ENCODE measurements at regions not wholly inside any gene's neighbourhood (a gene's known extent, or its start where the extent isn't known, plus 50 kb on each side); places are given as distances from the start of the nearest gene placed in this dataset.
"Not testable (repeated sequence)": the region's sequence is repeated elsewhere in the genome, so short reads cannot be mapped to it uniquely, and the experiment has no call there.

DNA sequence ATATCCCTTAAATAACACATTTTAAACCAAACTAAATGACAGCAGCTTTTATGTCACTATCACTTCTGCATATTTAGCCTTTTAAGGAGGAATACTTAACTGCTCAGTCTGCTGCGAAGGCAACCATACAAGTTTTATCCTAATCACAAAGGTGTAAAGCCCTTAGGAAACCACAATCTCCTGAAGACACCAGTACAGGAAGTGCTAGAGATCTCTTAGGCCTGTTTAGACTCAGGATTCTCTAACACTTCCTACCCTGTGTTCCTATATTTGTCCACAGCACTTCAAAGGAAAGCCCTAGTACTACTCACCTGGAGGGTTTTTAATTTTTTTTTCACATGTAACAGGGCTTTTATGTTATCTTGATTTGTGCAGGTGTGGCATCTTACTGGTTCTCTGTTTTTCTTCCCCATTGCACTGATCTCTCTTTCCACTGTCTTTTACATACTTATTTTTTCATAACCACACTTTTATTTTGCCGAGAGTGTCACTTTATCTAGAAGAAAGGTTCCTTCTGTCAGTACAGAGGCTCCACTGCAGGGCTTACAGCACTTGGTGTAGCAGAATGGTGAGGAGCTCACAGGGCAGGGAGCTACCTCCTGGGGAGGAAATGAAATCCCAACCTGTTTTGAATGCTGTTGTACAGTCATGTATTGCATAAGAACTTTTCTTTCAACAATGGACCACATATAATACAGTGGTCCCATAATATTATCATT, 1060.6 kb upstream of the ACO1 start:
- DNase-seq (ENCODE audit: low read depth in 2 of 3, low spot score in 1 of 3): no peak

DNA sequence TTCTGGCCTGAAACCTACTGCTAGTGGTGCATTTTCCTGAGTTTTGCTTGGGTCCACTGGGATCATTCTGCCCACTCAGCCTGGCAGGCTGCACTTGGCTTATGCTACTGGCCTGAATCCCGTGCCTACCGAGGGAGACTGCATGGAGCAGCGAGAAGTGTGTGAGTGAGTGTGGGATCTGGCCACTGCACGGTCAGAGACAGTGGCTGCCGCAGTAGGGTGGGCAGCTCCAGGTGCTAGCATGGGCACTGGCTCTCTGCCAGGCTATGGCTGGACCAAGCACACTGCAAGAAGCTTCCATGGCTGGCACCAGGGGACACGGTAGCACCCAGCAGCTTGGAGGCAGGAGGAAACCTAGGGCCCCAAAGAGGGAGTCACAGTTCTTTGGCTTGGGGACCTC, 1058.7 kb upstream of the ACO1 start:
- DNase-seq (ENCODE audit: low read depth in 2 of 3, low spot score in 1 of 3): no peak

DNA sequence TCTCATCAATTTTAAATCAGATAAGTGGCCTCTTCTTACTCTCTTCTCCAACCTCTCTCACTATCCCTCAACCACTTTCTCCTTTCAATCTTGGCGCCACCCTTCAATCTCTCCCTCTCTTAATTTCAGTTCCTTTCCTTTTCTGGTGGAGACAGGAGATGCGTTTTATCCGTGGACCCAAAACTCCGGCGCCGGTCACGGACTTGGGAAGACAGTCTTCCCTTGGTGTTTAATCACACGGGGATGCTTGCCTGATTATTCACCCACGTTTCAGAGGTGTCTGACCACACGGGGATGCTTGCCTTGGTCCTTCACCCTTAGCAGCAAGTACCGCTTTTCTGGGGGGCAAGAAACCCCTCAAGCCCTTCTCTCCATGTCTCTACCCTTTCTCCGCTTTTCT, 1057.6 kb upstream of the ACO1 start:
- DNase-seq (ENCODE audit: low read depth in 2 of 3, low spot score in 1 of 3): not testable (repeated sequence)

DNA sequence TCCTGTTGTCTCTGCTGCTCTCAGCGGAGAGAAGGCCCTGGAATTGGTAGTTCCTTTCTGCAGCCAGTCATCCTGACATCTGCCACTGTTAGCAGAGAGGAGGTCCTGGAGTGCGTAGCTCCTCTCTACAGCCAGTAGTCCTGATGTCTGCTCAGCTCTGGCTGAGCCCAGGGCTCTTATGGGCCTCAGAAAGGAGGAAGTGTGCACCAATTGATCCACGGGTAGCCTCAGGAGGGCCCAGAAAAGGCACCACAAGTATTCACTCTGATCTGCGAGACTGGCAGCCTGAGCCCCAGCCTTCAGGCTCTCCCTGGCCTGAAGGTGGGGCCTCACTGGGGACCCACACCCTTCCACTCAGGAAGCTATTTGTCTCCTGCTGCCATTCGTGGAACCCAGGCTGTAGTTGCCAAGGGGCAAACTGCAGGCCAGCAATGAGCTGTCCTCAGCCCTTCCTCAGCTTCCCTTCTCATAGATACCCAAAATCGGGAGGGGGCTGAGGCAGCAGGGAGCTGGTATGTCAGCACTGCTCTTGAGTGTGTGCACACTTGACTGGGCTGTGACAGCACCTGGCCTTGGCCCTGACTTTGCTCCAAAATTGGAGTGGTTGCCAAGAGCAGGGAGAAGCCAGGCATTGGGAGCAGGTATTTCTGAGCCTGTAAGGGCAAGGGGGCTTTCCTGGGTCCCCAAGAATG, 1049.5 kb upstream of the ACO1 start:
- DNase-seq (ENCODE audit: low read depth in 2 of 3, low spot score in 1 of 3): no peak

DNA sequence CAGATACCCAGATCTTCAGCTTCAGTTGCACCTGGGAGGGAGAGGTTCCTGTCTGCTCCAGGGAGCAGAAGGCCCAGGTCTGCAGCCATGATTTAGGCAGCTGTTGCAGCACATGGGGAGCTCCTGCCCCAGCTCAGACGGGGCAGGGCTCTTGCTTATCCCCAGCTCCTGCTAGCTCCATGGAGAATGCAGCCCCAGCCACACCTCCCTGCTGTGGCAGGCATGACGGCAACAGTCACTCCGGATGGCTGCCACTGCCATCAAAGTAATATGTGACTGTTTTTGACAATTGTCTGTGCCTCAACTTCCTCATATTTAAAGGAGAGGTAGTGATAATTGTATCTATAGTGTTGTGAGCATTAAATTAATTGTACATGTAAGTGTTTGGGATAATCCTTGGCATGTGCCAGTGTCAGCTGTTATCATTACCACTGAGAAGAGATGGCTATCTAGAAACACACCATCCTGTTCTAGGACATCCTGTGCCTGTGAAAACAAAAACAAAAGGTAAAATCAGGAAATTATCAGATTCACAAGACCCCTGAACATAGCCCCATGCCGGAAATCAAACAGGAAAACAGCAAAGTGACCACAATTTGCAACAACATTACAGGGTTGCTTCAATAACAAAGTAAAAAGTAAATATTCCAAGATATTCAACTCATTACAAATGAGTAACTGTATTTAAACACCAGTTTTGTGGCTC, 1048.8 kb upstream of the ACO1 start:
- DNase-seq (ENCODE audit: low read depth in 2 of 3, low spot score in 1 of 3): no peak

DNA sequence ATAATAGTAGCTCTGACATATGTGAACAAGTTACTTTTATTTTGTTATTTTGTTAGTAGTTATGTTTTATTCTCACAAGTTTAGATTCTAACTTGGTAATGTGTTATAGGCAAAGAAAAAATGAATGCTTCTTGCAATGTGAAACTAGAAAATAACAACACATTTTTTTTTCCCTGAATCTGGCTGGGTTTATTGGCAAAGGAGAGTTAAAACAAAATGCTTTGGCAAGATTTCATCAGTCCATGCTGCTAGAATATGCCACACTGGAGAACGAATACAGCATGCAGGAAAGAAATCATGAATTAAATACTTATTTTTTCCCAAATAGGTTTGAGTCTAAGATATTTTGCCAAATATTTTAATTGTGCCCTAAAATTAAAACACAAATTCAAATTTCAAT, 1048.1 kb upstream of the ACO1 start:
- DNase-seq (ENCODE audit: low read depth in 2 of 3, low spot score in 1 of 3): no peak

DNA sequence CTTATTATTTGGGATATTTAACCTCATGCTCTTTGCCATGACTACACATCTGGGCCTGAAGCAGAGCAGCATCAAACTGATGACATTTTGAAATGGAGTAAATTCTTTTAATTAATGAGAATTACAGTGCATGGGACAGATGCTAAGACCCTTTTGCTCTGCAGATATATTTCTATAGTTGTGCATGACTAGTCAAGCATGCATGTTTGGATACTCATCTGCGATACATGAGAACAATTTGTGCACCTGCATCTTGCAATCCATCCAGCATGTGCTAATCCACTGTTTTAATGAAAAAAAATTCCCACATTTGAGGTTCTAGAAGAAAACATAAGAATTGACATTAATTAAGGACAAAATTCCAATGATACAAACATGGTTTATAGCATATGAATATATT, 1047.6 kb upstream of the ACO1 start:
- DNase-seq (ENCODE audit: low read depth in 2 of 3, low spot score in 1 of 3): no peak

DNA sequence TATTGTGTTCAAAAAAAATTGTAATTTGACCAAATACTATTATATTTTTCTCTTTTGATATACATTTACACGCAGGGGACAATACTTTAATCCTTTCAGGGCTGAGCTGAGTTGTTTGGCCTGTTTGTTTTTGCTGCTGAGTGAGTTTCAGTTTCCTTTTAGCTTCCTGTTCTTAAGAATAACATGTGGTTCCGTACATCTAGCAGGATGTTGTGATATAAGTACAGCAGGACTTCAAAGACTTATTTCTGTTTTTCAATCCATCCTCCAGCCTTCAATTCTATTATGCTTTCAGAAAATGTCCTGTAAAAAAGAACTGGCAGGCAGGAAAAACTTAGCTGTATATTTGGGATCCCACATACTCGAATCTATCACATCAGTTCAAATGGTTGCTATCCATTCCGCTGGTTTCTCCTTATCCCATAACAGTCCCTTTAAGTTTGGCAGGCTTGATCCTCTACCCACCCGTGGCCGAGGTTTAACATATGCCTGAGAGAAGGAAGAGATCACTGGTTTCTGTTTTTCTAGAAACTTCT, 1037.3 kb upstream of the ACO1 start:
- no peak for DNase-seq (ENCODE audit: low read depth in 2 of 3, low spot score in 1 of 3)

DNA sequence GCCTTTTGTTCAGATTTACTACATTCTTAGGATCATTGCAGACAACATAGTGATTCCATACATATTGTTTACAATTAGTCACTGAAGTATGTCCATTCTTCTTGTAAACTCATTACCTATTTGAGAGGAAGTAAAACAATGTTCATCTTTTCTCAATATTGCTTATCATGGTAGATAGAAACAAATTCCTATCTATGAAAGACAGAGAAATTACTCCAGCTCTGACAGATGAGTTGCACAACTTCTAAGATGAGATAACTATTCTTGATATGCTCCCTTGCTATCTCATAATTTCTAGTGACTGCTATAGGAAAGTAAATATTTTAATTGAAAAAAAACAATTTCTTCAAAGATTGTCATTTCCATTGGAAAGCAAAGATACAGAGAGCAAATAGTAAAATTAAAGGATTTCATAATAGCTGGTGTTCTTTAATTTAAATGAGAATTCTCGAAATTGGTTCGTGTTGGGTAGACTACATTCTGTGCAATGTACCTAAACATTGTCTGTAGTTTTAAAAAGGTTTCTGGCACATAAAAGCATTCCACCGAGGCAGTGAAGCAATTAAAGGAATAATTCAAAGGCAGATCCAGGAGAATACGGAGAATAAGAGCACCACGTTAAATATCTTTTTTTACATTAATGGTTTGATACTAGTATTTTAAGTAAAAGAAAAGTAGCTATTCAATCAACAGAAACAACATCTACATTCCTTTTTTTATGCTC, 1029.1 kb upstream of the ACO1 start:
- no peak for DNase-seq (ENCODE audit: low read depth in 2 of 3, low spot score in 1 of 3)

DNA sequence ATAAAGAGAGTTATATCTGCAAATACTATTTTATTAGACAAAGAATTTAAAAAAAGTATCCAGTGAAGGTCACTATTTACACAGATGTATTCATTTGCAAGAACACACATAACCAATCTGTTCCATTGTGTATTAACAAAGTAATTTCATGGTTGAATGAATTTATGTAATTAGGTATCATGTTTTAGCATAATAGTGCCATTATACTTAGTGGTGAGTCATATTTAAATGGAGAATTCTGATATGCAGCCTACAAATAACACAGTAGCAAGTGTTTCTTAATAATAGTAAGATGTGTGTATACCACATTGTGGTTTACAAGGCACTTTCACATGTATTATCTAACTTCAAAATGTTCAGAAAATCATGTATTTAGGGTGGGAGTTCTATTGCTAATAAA, 1028.5 kb upstream of the ACO1 start:
- DNase-seq (ENCODE audit: low read depth in 2 of 3, low spot score in 1 of 3): no peak

DNA sequence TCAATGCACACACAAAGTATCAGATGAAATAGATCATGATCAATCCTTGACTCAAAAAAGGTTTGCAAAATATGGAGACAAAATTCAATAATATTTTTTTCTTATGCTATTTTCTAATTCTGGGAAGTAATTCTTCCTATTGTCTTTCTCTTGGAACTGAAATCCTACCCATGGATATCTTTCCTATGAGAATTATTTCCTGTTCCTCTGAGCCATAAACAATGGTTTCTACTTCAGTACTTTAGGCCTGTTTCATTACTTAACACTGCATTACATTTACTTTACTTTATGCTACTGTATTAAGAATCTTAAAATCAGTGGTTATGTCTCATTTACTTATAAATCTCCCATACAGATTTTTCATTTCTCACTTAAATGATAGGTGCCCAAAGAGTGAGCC, 1025.4 kb upstream of the ACO1 start:
- no peak for DNase-seq (ENCODE audit: low read depth in 2 of 3, low spot score in 1 of 3)

DNA sequence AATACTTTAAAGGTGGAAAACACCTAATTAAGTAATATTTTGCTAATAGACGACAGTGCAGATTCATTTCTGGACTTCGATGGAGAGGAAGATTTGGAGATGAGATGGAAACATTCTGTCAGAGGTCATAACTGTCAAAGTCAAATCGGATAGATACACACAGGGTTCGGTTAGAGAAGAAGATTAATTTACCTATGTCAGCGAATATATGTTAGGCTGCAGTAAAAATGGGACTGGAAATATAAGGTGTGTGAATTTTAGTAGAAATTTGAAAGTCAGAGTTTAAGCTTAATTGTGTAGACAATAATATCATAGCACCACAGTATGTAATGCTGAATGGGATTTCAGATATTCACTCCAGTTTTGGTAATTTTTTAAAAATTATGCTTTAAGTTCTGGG, 1020.3 kb upstream of the ACO1 start:
- DNase-seq (ENCODE audit: low read depth in 2 of 3, low spot score in 1 of 3): no peak

DNA sequence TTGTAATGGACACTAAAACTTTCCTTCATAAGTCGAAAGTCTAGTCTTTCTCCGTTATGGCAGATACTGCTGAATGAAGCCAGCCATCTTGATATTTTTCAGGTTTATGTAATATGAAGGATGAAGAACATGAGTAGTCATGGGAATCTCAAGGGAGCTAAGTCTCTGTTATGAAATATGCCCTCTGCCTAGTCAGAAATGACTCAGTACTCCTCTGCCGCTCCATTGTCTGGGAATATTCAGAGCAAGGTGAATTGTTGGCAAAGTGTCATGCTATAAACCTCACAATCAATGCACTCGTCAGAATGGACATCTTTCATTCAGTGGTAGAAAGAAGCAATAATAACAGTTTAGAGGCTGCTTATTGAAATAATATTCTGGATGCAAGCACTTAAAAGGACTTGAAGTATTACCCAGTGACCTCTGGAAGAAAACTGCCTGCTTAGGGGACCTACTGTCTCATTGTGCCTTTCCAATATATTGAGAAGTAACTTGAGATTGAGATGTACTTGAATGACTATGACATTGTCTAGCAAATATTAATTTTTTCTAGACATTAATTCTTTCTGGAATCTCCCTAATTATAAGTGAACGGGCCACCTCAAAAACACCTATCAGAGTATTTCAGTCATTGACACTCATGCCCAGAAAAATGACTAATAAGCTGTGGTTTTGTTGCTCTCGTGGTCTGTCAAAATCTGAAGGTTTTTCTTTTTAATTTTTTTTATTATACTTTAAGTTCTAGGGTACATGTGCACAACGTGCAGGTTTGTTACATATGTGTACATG, 1011.5 kb upstream of the ACO1 start:
- DNase-seq (ENCODE audit: low read depth in 2 of 3, low spot score in 1 of 3): no peak

DNA sequence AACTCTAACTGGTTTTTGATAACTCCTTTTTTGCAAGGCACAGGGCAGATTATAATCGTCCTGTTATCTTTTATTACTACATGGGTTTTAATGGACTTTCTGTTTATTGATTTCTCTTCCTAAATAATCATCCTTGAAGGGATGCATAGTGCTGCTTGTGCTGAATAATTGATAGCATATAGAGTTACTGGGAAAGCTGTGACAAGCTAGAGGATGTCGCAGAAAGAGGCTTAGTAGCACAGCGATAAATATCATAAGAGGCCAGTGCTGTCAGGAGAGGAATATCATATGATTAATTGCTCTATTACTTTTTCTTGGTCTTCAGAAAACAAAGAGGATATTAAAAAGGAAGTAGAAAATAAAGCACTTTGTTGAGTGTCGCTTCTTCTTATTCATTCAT, 1007.1 kb upstream of the ACO1 start:
- DNase-seq (ENCODE audit: low read depth in 2 of 3, low spot score in 1 of 3): no peak

DNA sequence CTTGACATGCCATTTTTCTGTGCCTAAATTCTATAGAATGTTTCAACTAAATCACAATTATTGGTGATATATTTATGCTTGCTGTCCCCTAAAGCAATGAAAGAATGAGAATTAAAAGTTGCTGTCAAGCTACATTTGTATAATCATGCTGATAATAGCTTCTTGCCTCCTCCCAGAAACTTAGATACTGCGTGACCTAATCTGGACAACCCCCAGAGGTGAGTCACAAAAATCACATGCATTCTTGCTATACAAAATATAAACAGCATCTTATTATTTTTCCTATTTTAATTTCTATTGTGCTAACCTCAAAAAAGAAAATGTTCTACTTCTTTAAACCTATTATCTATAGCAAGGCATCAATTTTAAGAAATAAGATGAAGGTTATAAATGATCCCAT, 995.8 kb upstream of the ACO1 start:
- no peak for DNase-seq (ENCODE audit: low read depth in 2 of 3, low spot score in 1 of 3)

DNA sequence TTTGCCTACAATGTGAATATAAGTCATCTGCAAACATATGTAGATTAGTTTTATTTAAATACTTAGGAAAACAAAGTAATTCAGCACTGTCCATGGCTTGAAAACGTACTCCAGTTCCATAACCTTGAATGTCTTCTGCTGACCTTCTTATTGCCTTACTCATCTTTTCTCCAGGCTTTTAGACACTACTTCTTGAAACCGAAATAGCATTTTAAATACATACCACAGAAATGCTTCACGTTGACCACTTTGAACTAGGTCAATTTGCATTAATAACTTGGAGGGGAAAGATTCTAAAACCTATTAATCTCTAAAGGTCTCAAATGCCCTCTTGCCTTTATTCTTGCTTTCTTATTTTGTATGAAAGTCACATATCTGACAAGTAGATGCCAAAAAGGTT, 995.4 kb upstream of the ACO1 start:
- DNase-seq (ENCODE audit: low read depth in 2 of 3, low spot score in 1 of 3): no peak

DNA sequence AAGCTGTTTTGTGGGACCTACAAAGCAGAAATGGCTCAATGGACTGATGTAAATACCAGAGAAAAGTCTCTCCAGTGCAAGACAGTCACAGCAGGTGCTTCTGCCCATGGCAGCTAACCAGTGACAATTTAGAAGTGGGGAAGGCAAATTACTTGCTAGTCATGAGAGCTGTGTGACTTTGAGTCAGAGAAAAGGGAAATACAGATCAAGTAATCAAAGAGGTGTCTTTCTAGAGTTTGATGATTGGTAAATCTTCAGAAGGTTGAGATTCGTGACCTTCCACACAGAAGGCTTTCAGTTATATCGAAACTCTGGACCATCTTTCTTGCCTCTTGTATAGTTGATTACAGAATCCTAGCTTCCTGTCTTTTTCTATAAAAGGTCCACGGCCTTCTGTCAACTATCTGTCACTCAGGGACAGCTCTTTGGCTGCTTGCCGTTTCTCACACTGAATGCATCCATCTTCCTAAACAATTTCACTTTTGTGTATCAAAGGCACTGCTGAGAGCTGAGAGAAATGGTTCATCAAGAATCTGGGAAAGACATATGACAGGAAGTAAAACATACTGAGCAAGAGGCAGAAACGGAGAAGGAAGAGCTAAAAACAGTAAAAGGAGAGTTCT, 993.9 kb upstream of the ACO1 start:
- no peak for DNase-seq (ENCODE audit: low read depth in 2 of 3, low spot score in 1 of 3)

DNA sequence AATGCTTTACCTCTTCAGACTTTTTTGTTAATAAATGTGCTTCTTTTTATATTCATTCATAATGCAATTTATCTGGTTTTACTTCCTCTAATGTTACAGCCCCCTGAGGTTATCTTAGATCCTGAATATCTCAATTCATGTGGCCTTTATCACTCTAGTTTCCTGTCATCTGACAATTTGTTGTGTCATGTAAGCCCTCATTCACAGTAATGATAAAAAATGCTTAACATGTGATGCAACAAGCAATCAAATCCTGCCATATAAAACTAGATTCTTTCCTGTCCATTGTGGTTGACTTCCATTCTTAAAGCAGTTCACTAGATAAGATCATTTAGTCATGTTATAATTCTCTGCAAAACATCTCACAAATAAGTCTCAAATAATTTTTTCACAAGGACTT, 991.2 kb upstream of the ACO1 start:
- DNase-seq (ENCODE audit: low read depth in 2 of 3, low spot score in 1 of 3): no peak

DNA sequence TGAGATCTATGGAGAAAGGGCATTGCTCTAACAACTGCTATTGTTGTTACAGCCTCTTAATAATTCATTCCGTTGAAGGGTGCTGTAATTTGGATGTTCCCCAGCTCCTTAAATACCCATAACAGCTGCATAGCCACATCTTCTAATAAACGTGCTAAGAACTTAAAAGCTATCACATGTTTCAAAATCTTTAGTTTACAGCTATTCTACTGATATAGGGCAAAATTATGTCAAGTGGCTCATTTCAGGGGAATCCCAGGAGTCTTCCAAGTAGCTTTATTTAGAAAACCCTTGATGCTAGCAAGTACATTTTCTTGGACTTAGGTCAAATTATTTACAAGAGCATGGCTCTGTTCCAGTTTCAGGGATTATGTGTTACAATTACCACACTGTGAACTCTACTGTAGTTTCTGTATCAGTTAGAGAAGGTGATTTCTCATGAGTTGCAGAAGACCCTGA, 990.4 kb upstream of the ACO1 start:
- DNase-seq (ENCODE audit: low read depth in 2 of 3, low spot score in 1 of 3): no peak

DNA sequence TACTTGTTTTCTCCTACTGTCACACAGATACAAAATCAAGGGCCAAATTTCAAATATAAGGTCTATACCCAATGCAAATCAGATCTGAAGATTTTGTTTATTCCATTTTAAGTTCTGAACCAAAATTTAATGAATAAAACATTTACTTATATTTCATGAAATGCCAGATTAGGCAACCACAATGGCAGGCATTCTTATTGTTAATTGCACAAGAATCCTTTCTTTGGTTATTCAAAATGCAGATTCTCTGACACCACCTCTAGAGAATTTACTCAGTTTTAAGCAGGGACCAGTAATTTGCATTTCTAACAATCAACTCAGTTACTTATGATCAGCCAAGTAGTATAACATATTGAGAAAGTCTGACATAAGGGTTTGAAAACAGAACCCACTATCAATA, 972.4 kb upstream of the ACO1 start:
- no peak for DNase-seq (ENCODE audit: low read depth in 2 of 3, low spot score in 1 of 3)
